SK-N-SH treated with all-trans-retinoic acid at 6 μM for 48 hours (cell line): ENCODE measurements at regions not wholly inside any gene's neighbourhood (a gene's known extent, or its start where the extent isn't known, plus 50 kb on each side); places are given as distances from the start of the nearest gene placed in this dataset.

Experiments used
- ATAC-seq: fragments of 200-7000 bp; cut with Tn5 transposase; 3 replicates; pipeline ENCODE4 v1.9.1; 2020; ENCODE audit warnings: mild to moderate bottlenecking, moderate library complexity
- ARNTL ChIP-seq: fragments of 450-650 bp; formaldehyde crosslinking; IDR thresholded peaks from 2 replicates; pipeline ENCODE4 v1.5.0; 2020; ENCODE audit warnings: low read depth, mild to moderate bottlenecking, moderate library complexity, borderline replicate concordance
- BACH2 ChIP-seq: fragments of 250-450 bp; sonication (Bioruptor Pico); IDR thresholded peaks from 2 replicates; pipeline ENCODE4 v1.9.0; 2021; ENCODE audit warnings: mild to moderate bottlenecking, borderline replicate concordance
- CREB5 ChIP-seq: fragments of 250-450 bp; sonication (Bioruptor Pico); IDR thresholded peaks from 2 replicates; pipeline ENCODE4 v1.5.1; 2020; ENCODE audit warnings: low read depth, mild to moderate bottlenecking, moderate library complexity
- CSDC2 ChIP-seq: fragments of 250-450 bp; sonication (Bioruptor Pico); IDR thresholded peaks from 2 replicates; pipeline ENCODE4 v1.5.0; 2020; ENCODE audit warnings: mild to moderate bottlenecking, moderate library complexity
- CSRNP3 ChIP-seq: fragments of 250-450 bp; sonication (Bioruptor Pico); IDR thresholded peaks from 2 replicates; pipeline ENCODE4 v1.5.1; 2021; ENCODE audit warnings: mild to moderate bottlenecking, moderate library complexity
- ESRRG ChIP-seq: fragments of 250-450 bp; sonication (Bioruptor Pico); IDR thresholded peaks from 2 replicates; pipeline ENCODE4 v1.6.1; 2021; ENCODE audit warnings: mild to moderate bottlenecking
- GLIS3 ChIP-seq: fragments of 250-450 bp; sonication (Bioruptor Pico); IDR thresholded peaks from 2 replicates; pipeline ENCODE4 v1.5.0; 2020; ENCODE audit warnings: mild to moderate bottlenecking, moderate library complexity
- ISL1 ChIP-seq: fragments of 250-450 bp; sonication (Bioruptor Pico); IDR thresholded peaks from 2 replicates; pipeline ENCODE4 v2.1.2; 2022; ENCODE audit warnings: mild to moderate bottlenecking, moderate library complexity
- OSR1 ChIP-seq: fragments of 250-450 bp; sonication (Bioruptor Pico); IDR thresholded peaks from 2 replicates; pipeline ENCODE4 v1.8.0; 2022; ENCODE audit warnings: moderate library complexity, mild to moderate bottlenecking, inconsistent platforms
- PATZ1 ChIP-seq: fragments of 250-450 bp; sonication (Bioruptor Pico); IDR thresholded peaks from 2 replicates; pipeline ENCODE4 v1.8.0; 2020; ENCODE audit warnings: mild to moderate bottlenecking, moderate library complexity, borderline replicate concordance
- POU6F1 ChIP-seq: fragments of 250-450 bp; sonication (Bioruptor Pico); IDR thresholded peaks from 2 replicates; pipeline ENCODE4 v1.8.0; 2021; ENCODE audit warnings: low read depth, mild to moderate bottlenecking, moderate library complexity, borderline replicate concordance
- PPARA ChIP-seq: fragments of 250-450 bp; sonication (Bioruptor Pico); IDR thresholded peaks from 2 replicates; pipeline ENCODE4 v1.5.0; 2020; ENCODE audit warnings: mild to moderate bottlenecking, borderline replicate concordance
- RARB ChIP-seq: fragments of 250-450 bp; sonication (Bioruptor Pico); IDR thresholded peaks from 2 replicates; pipeline ENCODE4 v1.8.0; 2021; ENCODE audit warnings: mild to moderate bottlenecking, moderate library complexity
- SNAI2 ChIP-seq: fragments of 250-450 bp; sonication (Bioruptor Pico); IDR thresholded peaks from 2 replicates; pipeline ENCODE4 v1.5.0; 2020; ENCODE audit warnings: mild to moderate bottlenecking, moderate library complexity
- TOX ChIP-seq: fragments of 250-450 bp; sonication (Bioruptor Pico); IDR thresholded peaks from 2 replicates; pipeline ENCODE4 v1.8.0; 2021; ENCODE audit warnings: mild to moderate bottlenecking, moderate library complexity, borderline replicate concordance
- TSHZ2 ChIP-seq: fragments of 250-450 bp; sonication (Bioruptor Pico); IDR thresholded peaks from 2 replicates; pipeline ENCODE4 v1.5.0; 2020; ENCODE audit warnings: mild to moderate bottlenecking, moderate library complexity
- ZC3H10 ChIP-seq: fragments of 250-450 bp; sonication (Bioruptor Pico); IDR thresholded peaks from 2 replicates; pipeline ENCODE4 v1.5.1; 2021; ENCODE audit warnings: mild to moderate bottlenecking, moderate library complexity
- ZFP3 ChIP-seq: fragments of 250-450 bp; sonication (Bioruptor Pico); IDR thresholded peaks from 2 replicates; pipeline ENCODE4 v1.5.0; 2020; ENCODE audit warnings: mild to moderate bottlenecking, moderate library complexity
- ZFP30 ChIP-seq: fragments of 450-650 bp; formaldehyde crosslinking; IDR thresholded peaks from 2 replicates; pipeline ENCODE4 v1.5.0; 2022; ENCODE audit warnings: mild to moderate bottlenecking, moderate library complexity
- ZNF565 ChIP-seq: fragments of 450-650 bp; formaldehyde crosslinking; conservative IDR thresholded peaks from 2 replicates; pipeline ENCODE4 v1.5.0; 2020; ENCODE audit warnings: low read depth, mild to moderate bottlenecking, moderate library complexity
- ZNF70 ChIP-seq: fragments of 450-650 bp; formaldehyde crosslinking; IDR thresholded peaks from 2 replicates; pipeline ENCODE4 v1.5.0; 2020; ENCODE audit warnings: mild to moderate bottlenecking, moderate library complexity
- ZNF8 ChIP-seq: fragments of 450-650 bp; formaldehyde crosslinking; IDR thresholded peaks from 2 replicates; pipeline ENCODE4 v1.5.0; 2020; ENCODE audit warnings: mild to moderate bottlenecking, moderate library complexity

GRCh38 chr6:126258150-126258549 lies 81.8 kb upstream of the CENPW start:
- no peak for ATAC-seq
- TF ChIP-seq OSR1 (CRISPR knock-in tag) (no peak), ZNF565 (CRISPR knock-in tag) (no peak), RARB (CRISPR knock-in tag) (no peak)

- no peak for TF ChIP-seq ZNF8 (CRISPR knock-in tag)
- TF ChIP-seq TSHZ2 (CRISPR knock-in tag): no peak
- TF ChIP-seq OSR1 (CRISPR knock-in tag): no peak
- TF ChIP-seq ARNTL (CRISPR knock-in tag): no peak
- TF ChIP-seq TOX (CRISPR knock-in tag): no peak
- no peak for TF ChIP-seq PPARA (CRISPR knock-in tag)
- no peak for TF ChIP-seq ZNF70
- no peak for TF ChIP-seq POU6F1 (CRISPR knock-in tag)
- TF ChIP-seq ZC3H10 (CRISPR knock-in tag): no peak
- no peak for TF ChIP-seq CSRNP3 (CRISPR knock-in tag)
- no peak for TF ChIP-seq PATZ1 (CRISPR knock-in tag)
- no peak for TF ChIP-seq GLIS3
- TF ChIP-seq ZFP3 (CRISPR knock-in tag): no peak
- TF ChIP-seq ZFP30 (CRISPR knock-in tag): no peak
- TF ChIP-seq CSDC2: no peak
- no peak for TF ChIP-seq BACH2
- no peak for TF ChIP-seq SNAI2 (CRISPR knock-in tag)
- TF ChIP-seq ESRRG: no peak
- TF ChIP-seq ISL1: no peak
- no peak for TF ChIP-seq ZNF565 (CRISPR knock-in tag)
- no peak for ATAC-seq
Observed at GRCh38 chr6:126261792-126262421, 78.0 kb upstream of the CENPW start.

GRCh38 chr6:126264265-126264664 lies 75.7 kb upstream of the CENPW start:
- no peak for TF ChIP-seq POU6F1 (CRISPR knock-in tag)
- no peak for TF ChIP-seq SNAI2 (CRISPR knock-in tag)
- TF ChIP-seq RARB (CRISPR knock-in tag): no peak
- no peak for TF ChIP-seq CSDC2
- TF ChIP-seq BACH2: no peak
- TF ChIP-seq ZC3H10 (CRISPR knock-in tag): no peak
- TF ChIP-seq GLIS3: no peak
- no peak for TF ChIP-seq ZNF8 (CRISPR knock-in tag)
- TF ChIP-seq ESRRG: no peak
- TF ChIP-seq ZNF565 (CRISPR knock-in tag): no peak
- no peak for TF ChIP-seq TOX (CRISPR knock-in tag)
- no peak for TF ChIP-seq CREB5 (CRISPR knock-in tag)
- TF ChIP-seq ZFP30 (CRISPR knock-in tag): no peak
- ATAC-seq: no peak
